AG08396 (cell line): ENCODE measurements at regions not wholly inside any gene's neighbourhood (a gene's known extent, or its start where the extent isn't known, plus 50 kb on each side); places are given as distances from the start of the nearest gene placed in this dataset.

Source experiments
- DNase-seq: peaks from one replicate; pipeline ENCODE4 v3.0.0; 2012; ENCODE audit warnings: low spot score, mixed read lengths

- DNase-seq = no peak
Observed at GRCh38 chr16:65500007-65500406, 378.1 kb upstream of the CDH11 start.

- DNase-seq = no peak
Observed at GRCh38 chr16:65499566-65499965, 377.7 kb upstream of the CDH11 start.

GRCh38 chr16:65497571-65497970 is 375.7 kb upstream of the CDH11 start:
- peak; percentile 16 for DNase-seq

- DNase-seq = no peak
Observed at GRCh38 chr16:65495106-65495505, 373.2 kb upstream of the CDH11 start.

- no peak for DNase-seq
Observed at GRCh38 chr16:65494609-65495008, 372.7 kb upstream of the CDH11 start.

GRCh38 chr16:65494080-65494479 is 372.2 kb upstream of the CDH11 start:
- DNase-seq = no peak

GRCh38 chr16:65490286-65490685 is 368.4 kb upstream of the CDH11 start:
- no peak for DNase-seq

GRCh38 chr16:65489531-65490023 is 367.7 kb upstream of the CDH11 start:
- no peak for DNase-seq

GRCh38 chr16:65487231-65487630 is 365.4 kb upstream of the CDH11 start:
- no peak for DNase-seq

GRCh38 chr16:65481956-65482355 is 360.1 kb upstream of the CDH11 start:
- no peak for DNase-seq

GRCh38 chr16:65480281-65481091 is 358.6 kb upstream of the CDH11 start:
- no peak for DNase-seq

GRCh38 chr16:65476448-65476955 is 354.6 kb upstream of the CDH11 start:
- no peak for DNase-seq

GRCh38 chr16:65473699-65474098 is 351.8 kb upstream of the CDH11 start:
- no peak for DNase-seq

- no peak for DNase-seq
Observed at GRCh38 chr16:65469116-65469515, 347.3 kb upstream of the CDH11 start.

- no peak for DNase-seq
Observed at GRCh38 chr16:65468133-65468532, 346.3 kb upstream of the CDH11 start.

- DNase-seq = no peak
Observed at GRCh38 chr16:65463652-65464260, 341.9 kb upstream of the CDH11 start.

- no peak for DNase-seq
Observed at GRCh38 chr16:65457084-65457483, 335.2 kb upstream of the CDH11 start.

GRCh38 chr16:65455761-65456160 is 333.9 kb upstream of the CDH11 start:
- DNase-seq = no peak

GRCh38 chr16:65453646-65454045 is 331.8 kb upstream of the CDH11 start:
- DNase-seq = no peak

GRCh38 chr16:65449526-65449925 is 327.7 kb upstream of the CDH11 start:
- DNase-seq = no peak

GRCh38 chr16:65446427-65446826 is 324.6 kb upstream of the CDH11 start:
- no peak for DNase-seq

- no peak for DNase-seq
Observed at GRCh38 chr16:65445313-65446260, 323.7 kb upstream of the CDH11 start.
